ENCODE measurements at regions not wholly inside any gene's neighbourhood (a gene's known extent, or its start where the extent isn't known, plus 50 kb on each side); places are given as distances from the start of the nearest gene placed in this dataset.

DNA sequence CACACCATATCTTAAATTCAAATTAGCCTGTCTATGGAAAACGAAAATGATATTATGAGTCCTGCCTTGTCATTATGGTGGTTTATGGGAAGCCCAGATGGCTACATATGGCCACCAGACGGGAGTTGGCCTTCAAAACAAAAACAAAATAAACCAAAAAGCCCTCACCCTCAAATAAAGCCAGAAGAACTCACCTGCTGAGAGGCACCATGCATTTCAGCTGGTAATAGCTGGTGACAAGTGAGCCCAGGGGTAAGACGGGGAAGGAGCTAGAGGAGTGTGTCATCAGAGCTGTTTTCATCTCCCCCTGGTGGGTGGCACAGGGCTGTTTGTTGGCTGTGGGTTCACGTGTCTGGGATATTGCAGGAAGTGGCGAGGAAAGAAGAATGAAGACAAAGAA is 152.9 kb downstream of the EFNB2 start:
- TF ChIP-seq POLR2AphosphoS5 (IDR thresholded peaks at IDR 0.05; ENCODE audit: low read depth, low read length) (no peak), TAF1 (IDR thresholded peaks at IDR 0.05; ENCODE audit: borderline replicate concordance, low read depth, low read length) (no peak), POLR2A (IDR thresholded peaks at IDR 0.05; ENCODE audit: low read depth, low read length) (no peak)
- no peak for DNase-seq (ENCODE audit: insufficient read length)
- no peak for FAIRE-seq

DNA sequence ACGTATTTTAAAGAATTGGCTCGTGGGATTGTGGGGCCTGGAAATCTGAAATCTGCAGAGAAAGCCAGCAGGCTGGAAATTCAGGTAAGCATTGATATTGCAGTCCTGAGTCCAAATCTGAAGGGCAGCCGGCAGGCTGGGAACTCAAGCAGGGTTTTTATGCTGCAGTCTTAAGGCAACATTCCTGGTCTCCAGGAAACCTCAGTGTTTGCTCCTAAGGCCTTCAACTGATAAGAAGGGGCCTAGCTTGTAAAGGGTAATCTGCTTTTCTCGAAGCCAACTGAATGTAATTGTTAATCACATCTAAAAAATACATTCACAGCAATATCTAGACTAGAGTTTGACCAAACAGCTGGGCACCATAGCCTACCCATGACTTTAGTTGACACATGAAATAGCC is 154.4 kb downstream of the EFNB2 start:
- FAIRE-seq (no peak), DNase-seq (ENCODE audit: insufficient read length) (no peak)
- TF ChIP-seq POLR2A (IDR thresholded peaks at IDR 0.05; ENCODE audit: low read depth, low read length) (no peak), TAF1 (IDR thresholded peaks at IDR 0.05; ENCODE audit: borderline replicate concordance, low read depth, low read length) (no peak), POLR2AphosphoS5 (IDR thresholded peaks at IDR 0.05; ENCODE audit: low read depth, low read length) (no peak)

DNA sequence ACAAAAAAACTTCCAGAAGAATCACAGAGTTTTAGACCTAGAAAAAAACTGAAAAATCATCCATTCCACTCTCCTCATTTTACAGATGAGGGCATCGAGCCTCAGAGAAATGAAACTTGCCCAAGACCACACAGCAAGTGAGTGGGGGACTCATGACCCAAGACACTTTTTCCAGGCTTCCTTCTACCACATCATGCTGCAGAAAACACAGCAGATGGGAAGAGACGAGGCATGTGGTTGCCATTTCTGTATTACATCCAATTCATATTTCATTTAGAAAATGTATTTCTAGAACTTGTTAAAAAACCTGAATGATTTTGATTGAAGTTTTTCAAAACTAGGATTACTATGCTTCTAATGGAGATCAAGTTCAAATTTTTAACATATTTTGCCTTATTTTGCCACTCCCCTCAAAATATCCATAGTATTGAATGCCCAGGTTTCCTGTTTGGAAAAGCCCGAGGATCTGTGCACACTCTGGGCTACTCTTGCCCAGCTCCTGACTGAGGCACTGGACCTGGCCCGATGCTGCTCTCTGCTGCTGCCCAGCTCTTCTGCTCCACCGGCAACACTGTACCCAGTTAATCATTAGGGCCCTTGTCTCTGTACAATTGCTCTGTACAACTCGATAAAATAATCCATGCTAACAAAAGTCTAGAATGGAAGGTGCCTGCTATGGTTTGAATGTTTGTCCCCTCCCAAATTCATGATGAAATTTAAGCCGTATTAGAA is 157.4 kb downstream of the EFNB2 start:
- DNase-seq (ENCODE audit: insufficient read length) (no peak), FAIRE-seq (no peak)
- TF ChIP-seq POLR2A (IDR thresholded peaks at IDR 0.05; ENCODE audit: low read depth, low read length) (no peak), POLR2AphosphoS5 (IDR thresholded peaks at IDR 0.05; ENCODE audit: low read depth, low read length) (no peak), TAF1 (IDR thresholded peaks at IDR 0.05; ENCODE audit: borderline replicate concordance, low read depth, low read length) (no peak)

DNA sequence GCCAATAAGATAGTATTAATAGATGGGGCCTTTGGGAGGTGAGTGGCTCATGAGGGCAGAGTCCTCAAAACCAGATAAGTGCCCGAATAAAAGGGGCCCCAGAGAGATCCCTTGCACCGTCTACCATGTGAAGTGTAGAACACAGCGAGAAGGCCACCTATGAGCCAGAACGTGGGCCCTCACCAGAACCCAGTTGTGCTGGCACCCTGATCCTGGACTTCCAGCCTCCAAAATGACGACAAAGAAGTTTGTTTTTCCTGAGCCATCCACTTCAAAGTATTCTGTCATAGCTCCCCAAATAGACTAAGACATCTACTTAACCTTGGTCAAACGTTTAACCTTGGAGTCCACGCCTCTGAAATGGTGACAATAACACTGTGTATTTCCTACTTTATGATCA is 158.1 kb downstream of the EFNB2 start:
- TF ChIP-seq POLR2A (IDR thresholded peaks at IDR 0.05; ENCODE audit: low read depth, low read length): no peak
- no peak for TF ChIP-seq POLR2AphosphoS5 (IDR thresholded peaks at IDR 0.05; ENCODE audit: low read depth, low read length)
- TF ChIP-seq TAF1 (IDR thresholded peaks at IDR 0.05; ENCODE audit: borderline replicate concordance, low read depth, low read length): no peak
- DNase-seq (ENCODE audit: insufficient read length): no peak
- FAIRE-seq: no peak

DNA sequence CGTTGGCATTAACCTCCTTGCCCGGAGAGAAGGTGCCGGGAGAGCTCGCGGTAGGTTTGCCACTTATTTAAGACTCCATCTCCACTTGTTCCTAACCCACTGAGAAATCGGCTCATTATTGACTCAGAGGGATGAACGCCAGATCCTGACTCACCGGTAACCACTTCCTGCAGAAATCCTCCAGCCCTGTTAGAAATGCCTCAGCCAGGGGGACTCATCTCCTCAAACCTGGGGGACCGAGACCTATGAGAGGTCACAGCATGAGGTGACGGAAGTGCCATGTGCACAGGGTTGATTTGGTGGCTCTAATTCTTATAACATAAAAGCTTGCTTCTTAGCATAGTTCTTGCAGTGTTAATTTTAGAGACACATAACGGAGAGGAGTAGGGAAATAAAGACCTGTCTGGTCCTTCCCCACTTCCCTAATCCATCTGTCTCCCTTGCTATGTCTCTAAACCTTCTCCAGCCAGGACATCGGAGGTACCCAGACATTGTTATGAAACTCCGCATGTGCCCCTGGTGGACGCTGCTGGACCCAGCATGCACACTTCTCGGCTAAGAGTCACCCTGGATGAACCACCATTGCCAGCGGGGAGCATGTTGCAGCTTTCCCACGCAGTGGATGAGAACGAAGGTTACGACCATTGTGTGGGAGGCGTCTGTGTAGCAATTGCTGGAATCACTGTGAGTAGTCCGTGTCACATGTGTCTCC is 158.9 kb downstream of the EFNB2 start:
- DNase-seq (ENCODE audit: insufficient read length) (no peak), FAIRE-seq (no peak)
- TF ChIP-seq TAF1 (IDR thresholded peaks at IDR 0.05; ENCODE audit: borderline replicate concordance, low read depth, low read length) (no peak), POLR2AphosphoS5 (IDR thresholded peaks at IDR 0.05; ENCODE audit: low read depth, low read length) (no peak), POLR2A (IDR thresholded peaks at IDR 0.05; ENCODE audit: low read depth, low read length) (no peak)

DNA sequence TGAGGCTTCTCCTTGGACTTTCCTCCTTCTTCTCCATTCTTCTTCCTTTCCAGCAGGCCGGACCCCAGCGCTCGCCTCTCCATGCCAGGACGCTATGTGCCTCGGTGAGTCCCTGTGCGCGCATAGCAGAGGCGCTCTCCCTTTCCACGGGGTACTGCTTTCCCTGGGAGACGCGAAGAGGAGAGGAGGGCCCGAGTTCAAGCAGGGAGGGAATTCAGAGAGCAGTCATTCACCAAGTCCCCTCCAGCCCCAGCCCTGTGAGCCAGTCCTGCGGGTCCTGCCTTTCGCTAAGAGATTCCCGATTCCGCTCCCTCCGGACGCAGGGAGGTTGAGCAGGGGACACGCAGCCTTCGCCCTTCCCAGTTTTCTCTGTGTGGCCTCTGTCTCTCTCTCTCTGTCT is 160.4 kb downstream of the EFNB2 start:
- no peak for TF ChIP-seq POLR2A (IDR thresholded peaks at IDR 0.05; ENCODE audit: low read depth, low read length)
- no peak for TF ChIP-seq TAF1 (IDR thresholded peaks at IDR 0.05; ENCODE audit: borderline replicate concordance, low read depth, low read length)
- no peak for TF ChIP-seq POLR2AphosphoS5 (IDR thresholded peaks at IDR 0.05; ENCODE audit: low read depth, low read length)
- FAIRE-seq (no peak), DNase-seq (ENCODE audit: insufficient read length) (no peak)

DNA sequence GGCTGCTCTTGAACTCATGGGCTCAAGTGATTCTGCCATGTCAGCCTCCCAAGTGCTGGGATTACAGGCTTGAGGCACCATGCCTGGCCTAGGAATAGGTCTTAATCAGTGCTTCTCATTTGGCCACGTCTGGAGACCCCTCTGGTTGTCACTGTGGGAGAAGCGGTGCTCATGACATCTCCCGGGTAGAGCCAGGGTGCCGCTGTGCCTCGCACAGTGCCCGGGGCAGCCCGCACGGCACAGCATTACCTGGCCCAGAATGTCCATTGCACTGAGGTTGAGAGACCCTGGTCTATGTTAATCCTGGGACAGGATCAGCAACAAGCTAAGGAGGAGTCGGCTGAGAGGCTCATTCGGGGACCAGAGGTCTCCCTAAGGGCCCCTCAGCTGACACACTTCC is 160.8 kb downstream of the EFNB2 start:
- DNase-seq (ENCODE audit: insufficient read length): no peak
- no peak for FAIRE-seq
- TF ChIP-seq TAF1 (IDR thresholded peaks at IDR 0.05; ENCODE audit: borderline replicate concordance, low read depth, low read length): no peak
- TF ChIP-seq POLR2A (IDR thresholded peaks at IDR 0.05; ENCODE audit: low read depth, low read length): no peak
- no peak for TF ChIP-seq POLR2AphosphoS5 (IDR thresholded peaks at IDR 0.05; ENCODE audit: low read depth, low read length)

DNA sequence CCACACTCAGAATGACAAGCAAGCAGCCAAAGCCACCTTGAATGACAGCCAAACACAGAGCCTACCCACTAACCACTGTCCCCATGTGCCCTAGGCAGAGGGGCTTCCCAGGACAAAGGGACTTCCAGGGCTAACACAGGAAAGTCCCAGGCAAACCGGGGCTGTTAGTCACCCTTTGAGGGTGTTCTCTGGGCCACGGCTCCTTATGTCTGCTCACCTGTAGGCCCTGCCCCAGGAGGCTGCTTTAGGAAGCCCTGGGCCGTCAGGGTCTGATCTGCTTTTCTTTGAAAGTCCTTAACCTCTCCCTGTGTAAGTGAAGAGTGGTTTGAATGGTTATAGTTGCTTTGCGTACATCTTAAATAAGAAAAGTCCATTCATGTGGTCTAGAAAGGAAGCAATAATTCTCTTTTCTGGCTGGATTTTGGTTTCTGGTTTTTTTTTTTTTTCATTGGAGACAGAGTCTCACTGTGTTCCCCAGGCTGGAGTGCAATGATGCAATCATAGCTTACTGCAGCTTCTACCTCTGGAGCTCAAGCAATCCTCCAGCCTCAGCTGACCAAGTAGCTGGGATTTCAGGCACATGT is 161.4 kb downstream of the EFNB2 start:
- DNase-seq (ENCODE audit: insufficient read length) (no peak), FAIRE-seq (peak; percentile 87)
- no peak for TF ChIP-seq POLR2A (IDR thresholded peaks at IDR 0.05; ENCODE audit: low read depth, low read length)
- TF ChIP-seq TAF1 (IDR thresholded peaks at IDR 0.05; ENCODE audit: borderline replicate concordance, low read depth, low read length): no peak
- no peak for TF ChIP-seq POLR2AphosphoS5 (IDR thresholded peaks at IDR 0.05; ENCODE audit: low read depth, low read length)

DNA sequence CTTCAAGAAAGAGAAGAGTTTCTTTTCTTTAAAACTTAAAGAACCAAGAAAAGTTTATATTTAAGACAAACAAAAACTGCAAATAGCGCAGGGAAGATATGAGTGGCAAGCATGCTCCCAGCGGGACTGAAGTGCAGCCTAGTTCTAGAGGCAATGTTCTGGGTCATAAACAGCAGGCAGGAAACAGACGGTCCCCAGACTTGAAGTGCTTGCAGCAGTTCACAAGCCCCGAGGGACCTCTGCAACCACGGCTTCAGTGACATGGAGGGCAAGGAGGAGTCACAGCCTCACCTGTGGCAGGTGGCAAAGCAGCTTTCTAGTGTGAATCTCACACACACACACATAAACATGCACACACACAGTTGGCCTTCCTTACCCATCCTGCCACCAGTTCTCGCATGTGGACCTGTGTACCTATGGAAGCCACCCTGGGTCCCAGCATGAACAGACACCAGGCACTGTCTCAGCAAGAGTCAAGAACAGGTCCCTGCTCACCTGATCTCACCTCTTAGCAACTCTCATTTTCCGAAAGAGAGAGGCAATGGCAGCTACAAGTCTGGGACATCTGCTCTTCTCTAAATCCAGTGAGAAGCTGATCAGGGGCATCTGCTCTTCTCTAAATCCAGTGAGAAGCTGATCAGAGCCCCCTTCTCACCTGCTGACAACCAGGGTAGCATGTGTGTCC is 162.0 kb downstream of the EFNB2 start:
- no peak for TF ChIP-seq TAF1 (IDR thresholded peaks at IDR 0.05; ENCODE audit: borderline replicate concordance, low read depth, low read length)
- TF ChIP-seq POLR2AphosphoS5 (IDR thresholded peaks at IDR 0.05; ENCODE audit: low read depth, low read length): no peak
- no peak for TF ChIP-seq POLR2A (IDR thresholded peaks at IDR 0.05; ENCODE audit: low read depth, low read length)
- FAIRE-seq: peak; percentile 67
- DNase-seq (ENCODE audit: insufficient read length): no peak

DNA sequence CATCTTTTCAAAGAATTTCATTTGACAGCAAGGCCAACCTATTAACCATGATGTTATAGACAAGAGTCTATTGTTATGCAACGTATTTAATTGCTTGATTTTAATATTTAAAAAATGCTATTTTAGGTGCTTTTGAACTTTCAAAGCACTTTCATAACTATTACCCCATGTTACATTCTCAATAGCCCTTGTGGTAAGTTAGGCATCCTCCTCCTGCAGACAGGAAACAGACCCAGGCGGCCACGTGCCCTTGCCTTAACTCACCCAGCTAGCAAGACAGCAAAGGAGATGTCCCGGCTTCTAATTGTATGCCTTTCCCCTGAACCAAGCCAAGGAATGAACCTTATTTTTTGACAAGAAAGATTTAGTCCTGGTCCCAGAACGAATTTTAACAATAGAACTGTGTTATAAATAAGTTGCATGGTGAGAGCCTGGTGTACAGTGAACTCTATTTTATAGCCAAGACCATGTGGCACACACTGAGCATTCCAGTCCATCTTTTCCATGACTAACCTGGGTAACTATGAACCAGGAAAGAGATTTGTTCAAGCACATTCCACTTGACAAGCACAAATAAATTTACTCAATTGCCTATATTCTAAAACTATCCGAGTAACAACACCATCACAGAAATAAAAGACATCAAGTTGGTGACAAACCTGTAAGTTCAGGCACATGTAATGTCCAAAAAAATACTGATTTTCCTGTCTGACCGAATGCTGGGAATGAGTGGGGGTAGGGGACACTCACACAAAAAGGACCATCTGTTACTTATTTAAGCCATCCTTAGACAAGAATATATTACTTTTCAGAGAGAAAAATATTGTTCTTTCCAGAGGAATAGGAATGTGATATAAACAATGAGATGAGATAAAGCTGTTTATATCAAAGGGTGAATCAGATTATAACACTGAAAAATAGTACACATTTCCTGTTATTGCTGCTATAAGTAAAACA is 163.0 kb downstream of the EFNB2 start:
- DNase-seq (ENCODE audit: insufficient read length) (no peak), FAIRE-seq (peak; percentile 67)
- TF ChIP-seq TAF1 (IDR thresholded peaks at IDR 0.05; ENCODE audit: borderline replicate concordance, low read depth, low read length) (no peak), POLR2AphosphoS5 (IDR thresholded peaks at IDR 0.05; ENCODE audit: low read depth, low read length) (no peak), POLR2A (IDR thresholded peaks at IDR 0.05; ENCODE audit: low read depth, low read length) (no peak)

All from GM12892 (cell line).